ENCODE measurements at regions not wholly inside any gene's neighbourhood (a gene's known extent, or its start where the extent isn't known, plus 50 kb on each side); places are given as distances from the start of the nearest gene placed in this dataset.
A peak's percentile ranks its signal among the peaks of the same experiment; 100 is the strongest.
"Not testable (repeated sequence)": the region's sequence is repeated elsewhere in the genome, so short reads cannot be mapped to it uniquely, and the experiment has no call there.

- DNase-seq = no peak
These were observed 241.8 kb upstream of the SLCO3A1 start for GRCh38 chr15:91611561-91612323.

GRCh38 chr15:91620229-91620628 lies 233.3 kb upstream of the SLCO3A1 start:
- DNase-seq = no peak

- no peak for DNase-seq
These were observed 231.3 kb upstream of the SLCO3A1 start for GRCh38 chr15:91622235-91622634.

- DNase-seq = no peak
These were observed 230.7 kb upstream of the SLCO3A1 start for GRCh38 chr15:91622711-91623342.

GRCh38 chr15:91624353-91624968 lies 229.0 kb upstream of the SLCO3A1 start:
- no peak for DNase-seq

- DNase-seq = no peak
These were observed 228.0 kb upstream of the SLCO3A1 start for GRCh38 chr15:91625506-91625905.

DNA sequence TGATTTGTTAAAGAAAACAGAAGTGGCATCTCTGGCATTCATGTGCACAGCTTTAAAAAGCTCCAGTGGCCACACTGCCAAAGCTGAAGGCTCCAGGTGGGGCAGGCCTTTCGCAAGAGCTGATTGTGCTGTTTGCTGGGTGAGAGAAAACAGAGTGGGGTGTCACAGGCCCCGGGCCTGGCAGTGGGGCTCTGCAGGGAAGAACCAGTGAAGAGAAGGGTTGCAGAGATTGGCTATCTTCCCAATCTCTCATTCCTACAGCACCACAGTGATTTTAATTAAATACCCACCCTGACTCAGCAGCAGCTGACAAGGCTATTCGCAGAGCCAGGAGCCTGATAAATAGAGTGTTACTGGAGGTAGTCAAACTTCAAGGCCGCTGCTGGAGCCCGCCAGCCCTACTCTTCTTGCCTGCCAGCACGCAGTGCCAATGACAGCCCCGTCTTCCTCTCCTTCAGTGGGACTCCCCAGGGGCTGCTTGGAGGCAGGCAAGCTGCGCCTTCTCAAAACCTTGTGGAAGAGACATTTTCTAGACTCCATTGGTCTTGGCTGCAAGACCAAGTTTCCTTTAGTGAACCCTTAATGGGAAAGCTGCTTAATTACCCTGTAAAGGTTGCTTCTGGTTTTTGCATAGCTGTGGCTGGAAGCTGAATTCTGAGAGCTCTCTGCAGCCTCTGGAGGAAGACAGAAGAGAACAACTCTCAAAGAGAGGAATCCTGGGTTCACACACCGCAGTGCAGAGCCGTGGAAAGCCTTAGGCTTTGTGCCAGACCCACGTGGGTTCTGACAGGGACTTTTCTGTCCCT lies 225.8 kb upstream of the SLCO3A1 start:
- peak; percentile 80 to 81 for DNase-seq

DNA sequence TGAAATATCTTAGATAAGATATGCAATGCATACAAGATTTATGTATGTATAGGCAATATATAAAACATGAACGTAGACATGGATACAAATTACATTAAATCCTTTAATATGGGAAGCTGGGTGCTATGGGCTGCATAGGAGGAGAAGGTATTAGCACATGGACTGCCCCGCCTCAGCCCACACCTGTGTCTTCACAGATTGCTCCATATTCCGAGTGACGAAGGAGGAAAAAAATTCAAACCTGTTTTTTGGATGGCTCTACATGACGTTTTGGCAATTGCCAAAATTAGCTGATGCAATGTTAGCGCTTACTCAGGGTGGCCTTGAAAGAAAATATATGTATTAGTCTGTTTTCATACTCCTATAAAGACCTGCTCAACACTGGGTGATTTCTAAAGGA lies 223.4 kb upstream of the SLCO3A1 start:
- DNase-seq = no peak

- no peak for DNase-seq
These were observed 221.3 kb upstream of the SLCO3A1 start for GRCh38 chr15:91632176-91632575.

GRCh38 chr15:91632981-91633380 lies 220.5 kb upstream of the SLCO3A1 start:
- DNase-seq = no peak

- DNase-seq = no peak
These were observed 219.3 kb upstream of the SLCO3A1 start for GRCh38 chr15:91634179-91634578.

GRCh38 chr15:91635080-91635479 lies 218.4 kb upstream of the SLCO3A1 start:
- no peak for DNase-seq

- no peak for DNase-seq
These were observed 217.9 kb upstream of the SLCO3A1 start for GRCh38 chr15:91635641-91636040.

GRCh38 chr15:91649016-91649415 lies 204.5 kb upstream of the SLCO3A1 start:
- DNase-seq = no peak

DNA sequence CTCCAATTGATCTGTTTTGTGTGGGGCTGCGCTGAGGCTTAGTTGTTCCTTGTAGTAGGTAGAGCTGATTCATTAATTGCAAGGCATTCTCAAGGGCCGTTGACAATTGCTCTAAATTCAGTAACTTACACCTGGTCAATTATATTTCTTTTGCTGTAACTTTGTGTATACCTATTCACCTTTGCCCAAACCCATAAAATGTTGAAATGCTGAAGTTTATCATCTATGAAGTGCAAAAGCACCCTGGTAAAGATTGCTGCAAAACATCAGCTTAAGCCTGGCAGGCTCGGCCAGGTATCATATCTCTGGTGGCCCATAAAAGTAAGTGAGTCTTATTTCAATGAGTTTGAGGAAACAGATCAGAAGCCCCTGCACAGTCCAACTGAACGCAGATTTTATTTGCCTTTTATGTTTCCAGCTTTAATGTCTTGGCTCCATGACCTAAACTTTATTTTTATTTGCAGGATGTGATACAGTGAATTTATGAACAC lies 203.6 kb upstream of the SLCO3A1 start:
- DNase-seq = no peak

GRCh38 chr15:91651251-91651650 lies 202.3 kb upstream of the SLCO3A1 start:
- DNase-seq = no peak

- DNase-seq = no peak
These were observed 200.8 kb upstream of the SLCO3A1 start for GRCh38 chr15:91652610-91653207.

DNA sequence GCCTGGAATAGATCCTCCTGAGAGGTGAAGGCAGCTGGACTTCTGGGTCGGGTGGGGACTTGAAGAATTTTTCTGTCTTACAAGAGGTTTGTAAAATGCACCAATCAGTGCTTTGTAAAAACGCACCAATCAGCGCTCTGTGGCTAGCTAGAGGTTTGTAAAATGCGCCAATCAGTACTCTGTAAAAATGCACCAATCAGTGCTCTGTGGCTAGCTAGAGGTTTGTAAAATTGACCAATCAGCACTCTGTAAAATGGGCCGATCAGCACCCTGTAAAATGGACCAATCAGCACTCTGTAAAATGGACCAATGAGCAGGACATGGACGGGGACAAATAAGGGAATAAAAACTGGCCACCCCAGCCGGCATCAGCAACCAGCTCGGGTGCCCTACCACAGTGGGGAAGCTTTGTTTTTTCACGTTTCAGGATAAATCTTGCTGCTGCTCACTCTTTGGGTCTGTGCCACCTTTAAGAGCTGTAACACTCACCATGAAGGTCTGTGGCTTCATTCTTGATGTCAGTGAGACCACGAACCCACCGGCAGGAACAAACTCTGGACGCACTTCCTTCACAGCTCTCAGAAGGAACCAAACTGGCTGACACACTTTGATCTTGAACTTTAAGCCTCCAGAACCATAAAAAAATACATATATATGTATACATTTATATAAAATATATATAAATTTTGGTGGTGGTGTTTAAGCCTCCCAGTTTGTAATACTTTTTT lies 197.8 kb upstream of the SLCO3A1 start:
- not testable (repeated sequence) for DNase-seq

GRCh38 chr15:91660174-91660649 lies 193.3 kb upstream of the SLCO3A1 start:
- no peak for DNase-seq

DNA sequence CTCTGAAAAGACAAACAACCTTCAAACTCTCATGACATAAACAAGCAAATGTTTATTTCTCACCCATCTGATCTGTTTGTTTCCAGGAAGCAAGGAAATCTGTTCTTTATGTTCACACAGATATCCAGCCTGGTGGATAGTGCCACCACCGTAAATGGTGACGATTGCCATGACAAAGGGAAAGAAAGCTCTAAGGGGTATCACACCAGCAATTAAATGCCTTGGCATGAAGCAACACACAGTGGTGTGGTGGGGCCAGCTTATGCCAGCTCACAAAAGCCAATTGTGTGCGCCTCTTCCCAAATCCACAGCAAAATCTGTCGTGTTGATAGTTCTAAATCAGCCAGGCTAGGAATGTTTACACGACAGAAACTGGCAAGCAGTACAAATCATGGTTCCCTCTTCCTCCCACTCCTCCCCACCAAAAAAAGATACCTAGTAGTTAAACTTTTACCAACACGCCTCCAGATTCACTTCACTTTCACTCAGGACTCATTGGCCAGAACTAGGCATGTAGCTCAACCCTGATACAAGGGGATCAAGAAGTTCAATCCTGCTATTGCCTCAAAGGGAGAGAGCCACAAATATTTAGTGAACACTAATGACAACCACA lies 189.2 kb upstream of the SLCO3A1 start:
- no peak for DNase-seq

All from right lung (tissue), 2 donors.